A549 (cell line): ENCODE measurements at regions not wholly inside any gene's neighbourhood (a gene's known extent, or its start where the extent isn't known, plus 50 kb on each side); places are given as distances from the start of the nearest gene placed in this dataset.

Experiments
- ATAC-seq, 2 experiments: fragments of 200-7000 bp in 1 of 2; fragments of >200 bp in 1 of 2; cut with Nextera tagmentation in 1 of 2; cut with Tn5 transposase in 1 of 2; 3 replicates each; pipeline versions ENCODE4 v1.8.0 to v1.9.1; 2018 to 2020; ENCODE audit warnings: mild to moderate bottlenecking in 1 of 2, moderate library complexity in 1 of 2
- CTCF ChIA-PET: fragments of 300-600 bp; sonication (Branson Sonifier 250); formaldehyde crosslinking; extraction: SDS; loops from one replicate; lab custom pipeline; 2021; ENCODE audit warnings: antibody characterized with exemption, inconsistent platforms; lab: Yijun Ruan, JAX
- POLR2A ChIA-PET: fragments of 350-600 bp; formaldehyde crosslinking; extraction: SDS; loops from one replicate; lab custom pipeline; 2021; ENCODE audit warnings: antibody characterized with exemption, inconsistent platforms; lab: Yijun Ruan, JAX
- DNase-seq, 2 experiments: peaks; one replicate each; pipeline versions ENCODE4 v3.0.0 to v3.0.0-alpha.2; 2011 to 2016; ENCODE audit warnings: low read depth in 1 of 2, low spot score in 1 of 2
- FAIRE-seq: peaks from 2 replicates; lab custom pipeline; 2011; peaks lifted over from hg19 to GRCh38; lab: Jason Lieb, UNC
- H3K27ac ChIP-seq, 2 experiments: fragments of >200 bp; sonication (Bioruptor Twin); formaldehyde crosslinking; 3 replicates each; pipeline ENCODE4 v1.5.1; 2016 to 2017
- H3K4me1 ChIP-seq: fragments of >200 bp; sonication (Bioruptor Twin); formaldehyde crosslinking; 3 replicates; pipeline ENCODE4 v1.6.1; 2016
- H3K4me2 ChIP-seq: fragments of >200 bp; sonication (Bioruptor Twin); formaldehyde crosslinking; 3 replicates; pipeline ENCODE4 v1.6.1; 2016
- H3K4me3 ChIP-seq: fragments of >200 bp; sonication (Bioruptor Twin); formaldehyde crosslinking; 3 replicates; pipeline ENCODE4 v1.5.1; 2016
- H3K9me3 ChIP-seq: fragments of >200 bp; sonication (Bioruptor Twin); formaldehyde crosslinking; 3 replicates; pipeline ENCODE4 v1.6.1; 2016
- CBX8 ChIP-seq: fragments of 200-600 bp; sonication (generic); IDR thresholded peaks from 2 replicates; pipeline ENCODE4 v1.6.1; 2016
- CHD4 ChIP-seq: fragments of 200-600 bp; sonication (generic); IDR thresholded peaks from 2 replicates; pipeline ENCODE4 v1.6.1; 2016; ENCODE audit warnings: antibody characterized with exemption, mild to moderate bottlenecking, borderline replicate concordance
- CTCF ChIP-seq: fragments of >200 bp; sonication (Bioruptor Twin); formaldehyde crosslinking; IDR thresholded peaks from 3 replicates; pipeline ENCODE4 v1.5.1; 2016
- EHF ChIP-seq: fragments of 250-450 bp; sonication (Bioruptor Pico); IDR thresholded peaks from 2 replicates; pipeline ENCODE4 v1.5.0; 2020; ENCODE audit warnings: mild to moderate bottlenecking
- EHMT2 ChIP-seq: fragments of 200-600 bp; sonication (generic); IDR thresholded peaks from 2 replicates; pipeline ENCODE4 v1.6.1; 2016; ENCODE audit warnings: antibody characterized with exemption, low read depth, mild to moderate bottlenecking, moderate library complexity
- ELK1 ChIP-seq: fragments of 150-350 bp; IDR thresholded peaks from 2 replicates; pipeline ENCODE4 v1.6.1; 2014; ENCODE audit warnings: low read depth, mild to moderate bottlenecking, low read length
- EP300 ChIP-seq, 2 experiments: fragments of >200 bp; sonication (Bioruptor Twin); formaldehyde crosslinking; IDR thresholded peaks; 2 replicates in 1 of 2; 3 replicates in 1 of 2; pipeline ENCODE4 v1.6.1; 2016 to 2017
- ESRRA ChIP-seq: fragments of 150-350 bp; IDR thresholded peaks from 2 replicates; pipeline ENCODE4 v1.6.1; 2014; ENCODE audit warnings: mild to moderate bottlenecking, low read length, borderline replicate concordance
- GATA3 ChIP-seq: IDR thresholded peaks from 2 replicates; pipeline ENCODE4 v1.6.1; 2012; ENCODE audit warnings: borderline replicate concordance
- HES2 ChIP-seq: fragments of >200 bp; sonication (Bioruptor Twin); formaldehyde crosslinking; IDR thresholded peaks from 2 replicates; pipeline ENCODE4 v1.6.1; 2016
- HOXA7 ChIP-seq: fragments of 250-450 bp; sonication (Bioruptor Pico); IDR thresholded peaks from 2 replicates; pipeline ENCODE4 v1.5.0; 2020; ENCODE audit warnings: mild to moderate bottlenecking, moderate library complexity
- HOXB13 ChIP-seq: fragments of 250-450 bp; sonication (Bioruptor Pico); IDR thresholded peaks from 2 replicates; pipeline ENCODE4 v1.5.0; 2020; ENCODE audit warnings: low read depth, mild to moderate bottlenecking, moderate library complexity
- KDM1A ChIP-seq: fragments of 200-600 bp; sonication (generic); IDR thresholded peaks from 2 replicates; pipeline ENCODE4 v1.6.1; 2016; ENCODE audit warnings: low read depth, mild to moderate bottlenecking
- KDM5A ChIP-seq: fragments of 200-600 bp; sonication (generic); IDR thresholded peaks from 2 replicates; pipeline ENCODE4 v1.6.1; 2016; ENCODE audit warnings: antibody characterized with exemption, mild to moderate bottlenecking
- MAZ ChIP-seq: fragments of 150-350 bp; IDR thresholded peaks from 2 replicates; pipeline ENCODE4 v1.6.1; 2014; ENCODE audit warnings: antibody characterized with exemption, low read depth, low read length, borderline replicate concordance
- MYC ChIP-seq: IDR thresholded peaks from 2 replicates; pipeline ENCODE4 v1.6.1; 2012; ENCODE audit warnings: mild to moderate bottlenecking, inconsistent platforms, low read length, improper control_type of control experiment, borderline replicate concordance
- NPAS2 ChIP-seq: fragments of 250-450 bp; sonication (Bioruptor Pico); IDR thresholded peaks from 2 replicates; pipeline ENCODE4 v1.8.0; 2022; ENCODE audit warnings: mild to moderate bottlenecking, moderate library complexity, borderline replicate concordance
- NR3C1 ChIP-seq: fragments of >200 bp; sonication (Bioruptor Twin); formaldehyde crosslinking; IDR thresholded peaks from 3 replicates; pipeline ENCODE4 v1.6.1; 2017
- PHF8 ChIP-seq: fragments of 200-600 bp; sonication (generic); IDR thresholded peaks from 2 replicates; pipeline ENCODE4 v1.6.1; 2016; ENCODE audit warnings: low read depth, mild to moderate bottlenecking, antibody characterized with exemption, moderate library complexity, borderline replicate concordance
- POLR2AphosphoS2 ChIP-seq: conservative IDR thresholded peaks from 2 replicates; pipeline ENCODE4 v1.6.1; 2012; ENCODE audit warnings: low read length, improper control_type of control experiment, inconsistent platforms
- RAD21 ChIP-seq, 2 experiments: fragments of >200 bp in 1 of 2; sonication (Bioruptor Twin) in 1 of 2; formaldehyde crosslinking in 1 of 2; IDR thresholded peaks in 1 of 2; conservative IDR thresholded peaks in 1 of 2; 2 replicates in 1 of 2; 3 replicates in 1 of 2; pipeline ENCODE4 v1.6.1; 2012 to 2018; ENCODE audit warnings: inconsistent platforms in 1 of 2
- RNF2 ChIP-seq: fragments of 200-600 bp; sonication (generic); IDR thresholded peaks from 2 replicates; pipeline ENCODE4 v1.6.1; 2016; ENCODE audit warnings: low read depth, mild to moderate bottlenecking, antibody characterized with exemption, moderate library complexity, borderline replicate concordance
- TFCP2L1 ChIP-seq: fragments of 250-450 bp; sonication (Bioruptor Pico); IDR thresholded peaks from 2 replicates; pipeline ENCODE4 v1.5.0; 2021; ENCODE audit warnings: mild to moderate bottlenecking
- ZC3H11A ChIP-seq: fragments of 450-650 bp; IDR thresholded peaks from 2 replicates; pipeline ENCODE4 v1.6.1; 2014; ENCODE audit warnings: antibody characterized with exemption, mild to moderate bottlenecking
- ZFP36 ChIP-seq: fragments of 450-650 bp; IDR thresholded peaks from 2 replicates; pipeline ENCODE4 v1.6.1; 2014; ENCODE audit warnings: borderline replicate concordance; ENCODE audit not compliant: partially characterized antibody
- ZNF302 ChIP-seq: fragments of 250-450 bp; sonication (Bioruptor Pico); IDR thresholded peaks from 2 replicates; pipeline ENCODE4 v1.9.0; 2021; ENCODE audit warnings: inconsistent platforms, mild to moderate bottlenecking, moderate library complexity
- WGBS: methylation state at CpG from one replicate; pipeline ENCODE4 v1.1.6; 2017; ENCODE audit errors: missing lambda C conversion rate; 5-methylcytosine and 5-hydroxymethylcytosine counted together
- TF ChIP-seq, protein P1 (sequence below): fragments of 200-600 bp; sonication (generic); IDR thresholded peaks from 2 replicates; pipeline ENCODE4 v1.6.1; 2016; ENCODE audit warnings: antibody characterized with exemption, mild to moderate bottlenecking, moderate library complexity

GRCh38 chr6:1068068-1068467 is 243.8 kb upstream of the FOXQ1 start:
- 39% methylated on average over 7 of the region's 7 CpGs for WGBS
- Histone ChIP-seq H3K4me3 (no peak overlapping the region), H3K4me1 (no peaks in the 10 kb centered on the region), H3K9me3 (no peaks in the 10 kb centered on the region), H3K4me2 (no peak overlapping the region), H3K27ac (no peak overlapping the region)
- TF ChIP-seq, protein P1, sequence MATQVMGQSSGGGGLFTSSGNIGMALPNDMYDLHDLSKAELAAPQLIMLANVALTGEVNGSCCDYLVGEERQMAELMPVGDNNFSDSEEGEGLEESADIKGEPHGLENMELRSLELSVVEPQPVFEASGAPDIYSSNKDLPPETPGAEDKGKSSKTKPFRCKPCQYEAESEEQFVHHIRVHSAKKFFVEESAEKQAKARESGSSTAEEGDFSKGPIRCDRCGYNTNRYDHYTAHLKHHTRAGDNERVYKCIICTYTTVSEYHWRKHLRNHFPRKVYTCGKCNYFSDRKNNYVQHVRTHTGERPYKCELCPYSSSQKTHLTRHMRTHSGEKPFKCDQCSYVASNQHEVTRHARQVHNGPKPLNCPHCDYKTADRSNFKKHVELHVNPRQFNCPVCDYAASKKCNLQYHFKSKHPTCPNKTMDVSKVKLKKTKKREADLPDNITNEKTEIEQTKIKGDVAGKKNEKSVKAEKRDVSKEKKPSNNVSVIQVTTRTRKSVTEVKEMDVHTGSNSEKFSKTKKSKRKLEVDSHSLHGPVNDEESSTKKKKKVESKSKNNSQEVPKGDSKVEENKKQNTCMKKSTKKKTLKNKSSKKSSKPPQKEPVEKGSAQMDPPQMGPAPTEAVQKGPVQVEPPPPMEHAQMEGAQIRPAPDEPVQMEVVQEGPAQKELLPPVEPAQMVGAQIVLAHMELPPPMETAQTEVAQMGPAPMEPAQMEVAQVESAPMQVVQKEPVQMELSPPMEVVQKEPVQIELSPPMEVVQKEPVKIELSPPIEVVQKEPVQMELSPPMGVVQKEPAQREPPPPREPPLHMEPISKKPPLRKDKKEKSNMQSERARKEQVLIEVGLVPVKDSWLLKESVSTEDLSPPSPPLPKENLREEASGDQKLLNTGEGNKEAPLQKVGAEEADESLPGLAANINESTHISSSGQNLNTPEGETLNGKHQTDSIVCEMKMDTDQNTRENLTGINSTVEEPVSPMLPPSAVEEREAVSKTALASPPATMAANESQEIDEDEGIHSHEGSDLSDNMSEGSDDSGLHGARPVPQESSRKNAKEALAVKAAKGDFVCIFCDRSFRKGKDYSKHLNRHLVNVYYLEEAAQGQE, result no peak
- no peak for TF ChIP-seq HOXB13 (CRISPR knock-in tag)
- no peak for TF ChIP-seq GATA3
- TF ChIP-seq MYC, result no peak
- no peak for TF ChIP-seq ESRRA
- TF ChIP-seq TFCP2L1 (CRISPR knock-in tag), result no peak
- no peak for TF ChIP-seq NPAS2 (CRISPR knock-in tag)
- TF ChIP-seq ZC3H11A, result no peak
- no peak for TF ChIP-seq KDM5A
- no peak for TF ChIP-seq RAD21 (conservative IDR thresholded peaks at IDR 0.05 in 1 of 2, IDR thresholded peaks at IDR 0.05 in 1 of 2)
- TF ChIP-seq CBX8, result no peak
- no peak for TF ChIP-seq ELK1
- TF ChIP-seq POLR2AphosphoS2, result no peak
- no peak for TF ChIP-seq CHD4
- TF ChIP-seq CTCF, result no peak
- no peak for TF ChIP-seq MAZ
- TF ChIP-seq EHMT2, result no peak
- ChIA-PET CTCF (interaction anchor here (0.6 kb wide), 1 partner anchor 12 kb away, joined by 3 read pairs; no protein-coding TSS in a partner anchor), POLR2A (no interaction called here)
- FAIRE-seq (no peak), DNase-seq (no peak), ATAC-seq (no peak)

- ChIA-PET POLR2A (no interaction called here), CTCF (no interaction called here)
- Histone ChIP-seq H3K4me2 (no peak overlapping the region), H3K4me3 (no peak overlapping the region), H3K27ac (no peak overlapping the region), H3K4me1 (no peaks in the 10 kb centered on the region), H3K9me3 (no peaks in the 10 kb centered on the region)
- WGBS, result 43% methylated on average over 3 of the region's 3 CpGs
- no peak for ATAC-seq
- TF ChIP-seq HOXA7 (CRISPR knock-in tag) (no peak), ESRRA (no peak), ZC3H11A (no peak), ZNF302 (no peak), HES2 (no peak), ZFP36 (no peak), KDM1A (no peak), MYC (no peak), PHF8 (no peak), EHF (CRISPR knock-in tag) (no peak), RNF2 (no peak), EP300 (IDR thresholded peaks at IDR 0.05) (no peak), NR3C1 (no peak)
- no peak for FAIRE-seq
- DNase-seq, result no peak
Measured at GRCh38 chr6:1067346-1067745, 244.6 kb upstream of the FOXQ1 start.
